ENCODE measurements at regions not wholly inside any gene's neighbourhood (a gene's known extent, or its start where the extent isn't known, plus 50 kb on each side); places are given as distances from the start of the nearest gene placed in this dataset.

DNA sequence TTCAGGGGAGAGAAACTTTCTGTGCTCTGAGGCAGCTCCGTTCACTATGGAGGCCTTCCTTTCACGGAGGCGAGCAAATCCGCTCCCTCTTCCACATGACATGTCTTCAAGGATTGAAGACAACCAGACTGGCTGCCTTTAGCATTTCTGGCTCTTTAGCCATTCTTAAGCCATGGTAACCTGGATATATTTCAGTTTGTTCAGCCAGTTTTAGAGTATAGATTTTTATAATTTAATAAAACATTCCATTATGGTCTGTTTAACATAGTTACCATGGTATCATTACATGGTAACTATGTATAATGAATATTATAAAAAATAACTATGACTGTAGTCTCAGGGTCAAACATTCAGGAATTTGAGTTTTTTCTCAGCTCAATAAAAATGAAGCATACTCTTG lies 54.2 kb upstream of the NFIA start:
- no peak for DNase-seq

DNA sequence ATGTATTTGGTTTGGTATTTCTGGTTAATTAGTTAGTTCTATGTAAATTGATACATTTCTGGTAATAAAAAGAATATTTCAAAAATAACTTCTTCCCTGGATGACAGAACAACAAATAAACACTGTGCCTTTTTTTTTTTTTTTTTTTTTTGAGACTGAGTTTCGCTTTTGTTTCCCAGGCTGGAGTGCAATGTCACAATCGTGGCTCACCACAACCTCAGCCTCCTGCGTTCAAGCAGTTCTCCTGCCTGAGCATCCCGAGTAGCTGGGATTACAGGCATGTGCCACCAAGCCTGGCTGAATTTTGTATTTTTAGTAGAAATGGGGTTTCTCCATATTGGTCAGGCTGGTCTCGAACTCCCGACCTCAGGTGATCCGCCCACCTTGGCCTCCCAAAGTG lies 64.3 kb upstream of the NFIA start:
- peak in 1 of 2 donors; percentile 41 for DNase-seq

DNA sequence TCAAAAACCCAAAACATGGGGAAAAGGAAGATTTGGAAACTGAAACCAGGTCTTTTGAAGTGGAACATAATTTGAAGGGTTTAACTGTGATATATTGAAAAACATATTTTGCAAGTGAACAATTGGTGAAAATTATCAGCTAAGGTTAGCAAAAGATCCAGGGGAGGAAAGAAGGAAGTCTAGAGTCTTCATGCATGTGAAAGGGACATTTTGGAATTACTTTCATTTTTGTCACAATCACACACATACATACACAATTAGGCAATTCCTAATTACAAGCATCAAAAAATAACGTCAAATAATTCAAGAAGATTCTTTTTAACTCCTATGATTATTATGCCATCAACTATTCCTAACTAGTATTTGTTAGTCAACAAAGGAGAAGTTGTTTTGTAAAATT lies 64.7 kb upstream of the NFIA start:
- DNase-seq = no peak

DNA sequence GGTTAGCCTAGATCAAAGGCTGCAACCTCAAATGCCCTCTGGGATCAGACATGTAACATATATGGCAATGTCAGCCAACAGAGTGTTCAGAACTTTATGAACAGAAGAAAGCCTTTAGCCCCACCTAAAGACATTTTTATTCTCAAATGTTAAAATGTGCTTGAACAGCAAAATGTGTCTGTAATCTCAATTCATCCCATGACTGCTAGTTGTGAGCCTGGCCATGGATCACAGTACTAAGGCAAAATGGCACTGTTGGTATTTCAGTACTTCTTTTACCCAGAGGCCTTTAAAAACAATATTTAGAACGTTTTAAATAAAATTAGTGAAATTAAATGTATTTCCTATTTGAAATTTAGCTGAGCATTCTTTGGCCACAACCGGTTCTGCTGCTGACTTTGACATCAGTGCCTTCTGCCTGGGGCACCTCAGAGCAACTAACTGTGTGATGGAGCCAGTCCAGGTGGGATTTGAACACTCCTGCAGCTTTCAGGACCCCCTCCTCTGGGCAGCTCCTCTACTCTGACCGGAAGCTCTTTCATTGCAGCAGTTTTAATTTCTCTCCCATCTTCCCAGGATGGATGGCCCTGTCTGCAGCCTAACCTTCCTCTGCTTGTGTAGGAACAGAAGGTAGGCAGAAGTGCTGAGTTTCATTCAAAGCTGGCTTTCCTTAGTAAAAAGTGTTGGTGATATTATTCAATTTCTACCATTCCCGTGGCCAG lies 68.3 kb upstream of the NFIA start:
- DNase-seq = no peak

DNA sequence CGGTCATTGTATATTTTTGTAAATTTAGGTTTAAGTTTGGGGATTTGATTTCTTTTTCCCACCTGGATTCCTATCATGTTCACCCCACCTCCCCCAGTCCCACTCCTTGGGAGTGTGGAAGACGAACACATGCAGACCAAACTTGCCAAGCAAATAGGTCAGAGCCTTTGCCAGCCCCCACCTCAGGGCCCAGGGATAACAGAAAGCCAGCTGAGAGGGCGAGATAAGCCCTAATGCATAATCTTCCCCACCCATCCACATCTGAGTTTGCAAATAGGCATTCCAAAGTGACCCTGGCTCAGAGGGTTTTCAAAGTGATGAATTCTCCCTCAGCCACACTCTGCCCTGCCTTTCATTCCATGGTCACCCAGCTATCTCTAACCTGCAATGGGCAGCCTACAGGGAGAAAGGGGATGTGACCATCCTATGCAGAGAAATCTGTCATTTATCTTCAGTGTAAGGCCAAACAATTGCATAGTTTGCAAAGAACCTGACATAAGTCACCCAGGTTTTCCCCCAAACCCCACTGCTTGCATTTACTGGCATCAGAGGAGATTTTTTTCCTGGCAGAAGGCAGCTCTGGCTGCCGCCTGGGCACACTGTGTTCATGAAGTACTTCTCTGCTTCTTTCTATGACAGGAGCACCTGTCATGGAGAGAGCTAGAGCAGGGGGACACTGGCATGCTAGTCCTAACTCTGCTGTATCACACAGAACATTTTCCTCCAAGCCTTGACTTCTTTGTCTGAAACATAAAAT lies 69.0 kb upstream of the NFIA start:
- no peak for DNase-seq

DNA sequence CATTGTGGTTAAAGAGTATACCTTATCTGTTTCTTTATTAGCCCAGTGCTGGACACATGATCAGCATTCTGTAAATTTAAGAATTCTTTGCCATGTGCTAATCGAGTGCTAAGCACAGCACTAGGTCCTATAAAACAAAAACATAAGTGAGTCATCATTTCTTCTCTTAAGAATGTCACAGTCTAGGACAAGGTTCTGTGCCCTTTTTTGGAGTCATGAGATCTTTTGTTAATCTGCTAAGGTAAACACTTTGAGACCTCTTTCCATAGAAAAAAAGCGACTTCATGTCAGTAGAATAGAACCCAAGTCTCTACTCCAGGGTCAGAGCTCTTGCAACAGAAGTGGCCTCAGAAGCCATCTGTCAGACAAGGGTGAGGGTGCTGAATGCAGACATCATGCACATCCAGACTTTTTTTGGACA lies 70.0 kb upstream of the NFIA start:
- no peak for DNase-seq

DNA sequence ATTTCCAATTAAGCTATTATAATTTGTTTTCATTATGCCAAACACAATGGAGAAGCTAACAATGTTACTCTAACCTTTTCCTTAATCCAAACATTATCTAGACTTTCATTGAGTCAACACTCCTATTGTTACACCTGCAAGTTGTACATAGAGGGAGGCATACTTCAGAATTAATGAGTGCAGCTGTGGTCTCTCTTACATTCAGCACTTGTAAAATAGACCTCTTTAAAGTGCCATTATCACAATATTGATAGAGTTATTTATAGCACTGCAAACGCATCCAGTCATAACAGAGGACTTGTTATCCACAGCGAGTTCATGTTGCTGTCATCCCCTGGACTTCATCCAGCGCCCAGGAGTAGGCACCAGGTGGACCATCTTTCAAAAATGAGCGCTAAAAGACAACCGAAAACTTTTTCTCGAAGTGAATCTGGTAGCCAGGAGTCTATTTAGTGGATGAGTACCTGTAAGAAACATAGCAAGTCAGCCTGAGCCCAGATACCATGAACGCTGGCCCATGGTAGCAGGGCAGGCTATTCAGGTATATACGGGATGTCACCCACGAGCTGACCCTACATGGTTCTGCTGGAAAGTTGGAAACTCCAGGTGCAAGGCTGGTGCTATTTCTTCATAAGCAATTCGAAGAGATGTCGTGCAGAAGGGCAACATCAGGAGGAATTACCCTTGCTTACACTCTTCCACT lies 70.6 kb upstream of the NFIA start:
- DNase-seq = no peak

DNA sequence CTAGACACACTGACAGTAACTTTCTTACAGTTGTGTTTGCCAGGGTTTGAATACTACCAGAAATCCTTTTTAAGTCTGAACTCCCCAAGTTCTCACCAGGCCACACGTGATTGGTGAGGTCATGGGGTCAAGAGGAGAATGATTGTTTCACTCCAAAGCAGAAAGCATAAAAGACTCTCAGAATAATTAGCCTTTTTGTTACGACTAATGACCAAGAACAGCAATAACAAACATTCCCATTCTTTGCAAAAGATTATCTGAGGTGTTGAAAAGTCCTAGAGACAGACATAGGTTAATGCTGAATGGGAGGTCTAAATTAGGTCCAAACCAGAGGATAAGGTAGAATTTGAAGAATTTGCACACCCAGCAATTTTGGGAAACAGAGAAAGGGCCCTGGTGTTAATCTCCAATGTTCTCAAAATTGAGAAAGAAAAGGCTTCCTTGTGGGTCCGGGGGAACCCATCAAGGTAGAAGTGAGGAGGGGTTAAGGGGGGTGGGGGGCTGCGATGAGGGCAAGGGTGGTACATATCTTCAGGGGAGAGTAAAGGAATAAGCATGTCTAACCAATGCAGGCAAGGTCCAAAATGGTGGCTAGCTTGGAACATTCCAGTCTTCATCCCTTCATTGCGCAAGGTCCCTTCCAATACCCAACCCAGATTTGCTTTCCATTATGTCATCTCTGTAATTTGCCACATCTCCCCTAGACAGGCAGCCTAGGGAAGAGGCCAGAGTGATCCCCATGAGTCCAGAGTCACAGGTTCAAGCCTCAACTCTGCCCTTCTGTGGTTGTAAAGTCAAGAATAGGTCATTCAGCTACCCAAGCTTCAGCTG lies 74.6 kb upstream of the NFIA start:
- no peak for DNase-seq

DNA sequence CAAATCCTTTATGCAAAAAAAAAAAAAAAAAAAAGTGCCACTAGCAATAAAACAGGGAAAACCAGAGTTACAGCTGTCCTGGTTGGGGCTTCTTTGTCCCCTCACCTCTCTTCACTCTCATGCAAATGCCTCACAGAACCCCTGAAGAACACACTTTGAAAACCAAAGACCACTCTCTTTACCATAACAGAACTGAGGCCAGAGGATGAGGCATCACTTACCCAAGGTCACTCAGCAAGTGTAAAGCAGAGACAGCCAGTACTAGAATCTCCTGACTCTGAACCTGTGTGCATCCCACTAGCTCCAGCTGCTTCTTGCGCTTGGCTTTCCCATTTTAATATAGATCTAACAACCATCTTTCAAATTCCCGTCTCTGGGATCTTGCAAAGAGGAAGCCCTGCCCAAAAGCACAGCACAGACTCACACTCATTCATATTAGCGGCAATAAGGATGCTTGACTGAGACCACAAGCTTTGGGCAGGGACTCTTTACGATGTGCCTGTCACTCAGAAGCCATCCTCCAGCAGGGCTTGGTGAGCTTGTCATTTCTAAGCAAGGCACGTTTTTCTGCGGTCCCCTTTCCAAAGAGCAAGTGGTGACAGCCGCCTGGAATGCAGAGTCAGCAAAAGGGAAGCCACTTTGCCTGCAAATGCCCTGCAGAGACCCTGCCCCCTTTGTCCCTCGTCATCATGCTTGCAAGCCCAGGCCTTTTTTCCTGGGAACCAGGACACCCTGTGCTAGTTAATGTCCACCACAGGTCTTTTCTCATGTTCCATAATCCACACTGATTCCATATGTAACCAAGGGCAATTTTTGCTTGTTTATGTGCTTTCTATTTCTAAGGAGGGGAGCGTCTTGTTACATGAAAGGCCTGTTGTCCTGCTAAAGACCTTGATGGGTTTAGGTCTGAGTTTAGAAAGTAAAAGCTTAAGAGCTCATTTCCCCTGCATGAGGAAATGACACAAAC lies 76.5 kb upstream of the NFIA start:
- DNase-seq = no peak

DNA sequence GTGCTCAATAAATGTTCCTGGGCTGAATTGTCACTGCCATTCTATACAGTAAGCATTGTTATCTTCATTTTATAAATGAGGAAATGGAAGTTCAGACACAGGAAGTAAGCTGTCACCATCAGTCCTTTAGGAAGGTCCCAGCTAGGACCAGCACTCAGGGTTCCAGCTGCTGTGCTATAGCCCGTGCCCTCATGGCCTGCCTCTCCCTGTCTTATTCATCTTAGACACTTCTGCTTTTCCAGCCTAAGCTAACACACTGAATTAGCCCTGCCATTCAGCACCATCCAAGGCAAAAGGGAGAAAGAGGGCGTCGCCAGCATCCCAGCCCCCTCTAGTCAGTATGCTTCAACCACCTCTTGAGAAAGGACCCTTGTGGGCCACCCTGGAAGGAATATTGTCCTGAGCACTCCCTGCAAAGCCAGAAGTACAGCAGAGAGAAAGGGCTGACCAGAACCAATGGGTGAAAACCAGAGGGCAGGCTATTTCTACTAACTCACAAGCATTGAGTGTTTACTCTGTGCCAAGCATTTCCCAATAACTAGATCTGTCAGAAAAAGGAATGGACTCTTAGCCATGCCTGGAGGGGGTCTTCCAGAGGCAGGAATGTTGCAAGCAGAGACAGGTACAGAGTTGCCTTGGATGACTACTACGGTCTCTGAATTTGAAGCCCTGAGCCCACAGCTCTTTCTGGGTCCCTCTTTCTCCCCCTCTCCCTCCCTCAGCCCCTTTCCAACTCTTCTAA lies 77.9 kb upstream of the NFIA start:
- peak in 1 of 2 donors; percentile 10 for DNase-seq

DNA sequence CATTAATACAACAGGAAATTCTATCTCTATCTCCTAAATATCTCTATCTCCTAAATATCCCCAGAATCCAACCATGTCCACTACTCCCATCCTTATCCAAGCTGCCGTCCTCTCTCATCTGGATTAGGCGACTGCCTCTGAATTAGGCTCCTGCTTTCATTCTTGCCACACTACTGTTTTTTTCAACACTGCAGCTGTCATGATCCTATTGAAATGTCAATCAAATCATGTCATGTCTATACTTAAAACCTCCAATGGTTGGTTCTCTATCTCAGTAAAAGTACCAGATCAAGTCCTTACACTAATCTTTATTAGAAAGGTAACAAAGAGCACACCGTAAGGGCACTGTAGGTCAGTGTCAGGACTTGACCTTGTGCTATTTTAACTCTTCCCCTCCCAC lies 82.0 kb upstream of the NFIA start:
- DNase-seq = no peak

DNA sequence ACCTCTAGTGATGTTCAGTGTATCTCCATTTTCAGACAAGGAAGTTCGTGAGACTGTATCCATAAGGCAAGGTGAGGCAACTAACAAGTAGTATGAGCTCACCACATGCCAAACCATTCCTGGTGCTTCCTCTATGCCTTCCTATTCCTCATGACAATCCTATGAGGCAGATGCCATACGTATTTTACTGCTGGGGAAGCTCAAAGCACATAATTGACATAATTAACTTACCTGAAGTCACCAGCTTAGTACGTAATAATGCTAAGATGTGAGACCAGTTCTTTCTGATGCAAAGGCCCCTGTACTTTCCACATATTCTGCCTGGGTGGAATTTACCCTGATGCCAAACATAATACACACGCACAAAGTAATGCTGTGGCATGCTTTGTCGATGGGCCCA lies 83.6 kb upstream of the NFIA start:
- DNase-seq = no peak

DNA sequence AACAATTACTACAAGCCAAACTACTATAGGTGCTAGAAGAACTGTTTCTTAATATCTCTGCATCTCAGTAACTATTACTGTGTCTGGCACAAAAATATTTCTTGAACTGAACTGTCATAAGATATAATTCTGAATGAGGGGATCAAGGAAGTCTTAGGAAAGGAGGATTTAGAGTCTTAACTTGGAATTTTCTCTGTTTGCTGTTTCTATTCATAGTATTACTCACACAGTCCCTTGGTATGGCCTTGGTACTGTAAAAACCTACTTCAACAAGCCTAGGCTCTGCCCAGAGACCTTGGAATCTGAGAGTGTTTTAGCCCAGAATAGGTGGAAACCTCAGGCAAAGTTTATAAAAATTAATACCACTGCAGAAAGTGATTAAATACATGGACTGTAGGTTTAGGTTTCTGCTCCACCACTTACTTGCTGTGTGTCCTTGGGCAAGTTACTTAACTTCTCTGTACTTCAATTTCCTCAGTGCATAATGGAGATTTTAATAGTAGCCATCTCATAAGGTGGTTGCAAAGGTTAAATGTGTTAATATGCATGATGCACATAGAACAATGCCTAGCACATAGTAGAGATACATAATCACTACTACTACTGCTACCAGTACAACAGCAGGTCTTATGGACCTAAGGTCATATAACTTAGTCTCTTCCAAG lies 87.4 kb upstream of the NFIA start:
- DNase-seq = no peak

DNA sequence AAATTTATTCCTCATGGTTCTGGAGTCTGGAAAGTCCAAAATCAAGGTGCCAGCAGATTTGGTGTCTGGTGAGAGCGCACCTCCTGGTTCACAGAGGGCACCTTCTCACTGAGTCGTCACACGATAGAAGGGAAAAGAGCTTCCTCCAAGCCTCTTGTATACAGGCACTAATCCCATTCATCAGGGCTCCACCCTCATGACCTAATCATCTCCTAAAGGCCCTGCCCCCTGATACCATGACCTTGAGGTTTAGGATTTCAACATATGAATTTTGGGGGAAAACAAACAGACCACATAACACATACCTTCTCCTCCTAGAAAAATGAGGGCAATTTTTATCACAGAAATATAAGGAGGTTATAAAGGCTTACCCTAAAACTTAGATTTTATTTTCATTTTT lies 88.0 kb upstream of the NFIA start:
- DNase-seq = no peak

DNA sequence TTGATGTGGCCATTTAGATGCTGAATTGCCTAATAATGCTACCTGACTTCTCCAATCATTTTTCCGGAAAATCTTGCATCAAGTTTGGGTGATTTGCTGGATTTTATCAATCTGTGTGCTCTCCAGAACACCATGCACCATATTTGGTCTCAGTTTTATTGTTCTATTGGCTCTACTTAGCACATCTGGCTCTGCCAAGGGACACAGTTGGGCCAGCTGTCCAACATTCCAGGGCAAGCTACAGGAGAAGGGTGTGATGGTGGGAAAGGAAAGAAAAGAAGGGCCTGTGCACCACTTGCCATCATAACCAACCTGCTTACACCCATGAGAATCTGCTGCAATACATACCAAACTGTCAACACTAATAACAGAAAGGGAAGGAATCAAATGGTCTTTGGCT lies 90.2 kb upstream of the NFIA start:
- DNase-seq = no peak

DNA sequence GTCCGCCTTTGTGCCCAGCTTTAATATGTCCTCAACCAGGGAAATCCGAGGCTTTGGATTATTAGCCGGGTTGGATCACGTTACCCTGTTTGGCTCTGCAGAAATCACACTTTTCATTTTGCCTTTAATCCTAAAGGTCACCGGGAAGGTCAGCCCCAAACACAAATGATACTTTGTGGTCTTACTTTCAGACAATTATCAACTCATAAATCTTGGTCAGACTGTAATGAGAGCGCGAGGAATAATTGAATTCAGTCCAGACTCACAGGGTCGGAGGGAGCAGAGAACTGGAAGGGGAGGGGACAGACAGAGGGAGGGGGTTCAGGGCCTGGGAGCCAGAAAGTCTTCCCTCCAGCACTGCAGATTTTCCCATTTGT lies 91.7 kb upstream of the NFIA start:
- no peak for DNase-seq

DNA sequence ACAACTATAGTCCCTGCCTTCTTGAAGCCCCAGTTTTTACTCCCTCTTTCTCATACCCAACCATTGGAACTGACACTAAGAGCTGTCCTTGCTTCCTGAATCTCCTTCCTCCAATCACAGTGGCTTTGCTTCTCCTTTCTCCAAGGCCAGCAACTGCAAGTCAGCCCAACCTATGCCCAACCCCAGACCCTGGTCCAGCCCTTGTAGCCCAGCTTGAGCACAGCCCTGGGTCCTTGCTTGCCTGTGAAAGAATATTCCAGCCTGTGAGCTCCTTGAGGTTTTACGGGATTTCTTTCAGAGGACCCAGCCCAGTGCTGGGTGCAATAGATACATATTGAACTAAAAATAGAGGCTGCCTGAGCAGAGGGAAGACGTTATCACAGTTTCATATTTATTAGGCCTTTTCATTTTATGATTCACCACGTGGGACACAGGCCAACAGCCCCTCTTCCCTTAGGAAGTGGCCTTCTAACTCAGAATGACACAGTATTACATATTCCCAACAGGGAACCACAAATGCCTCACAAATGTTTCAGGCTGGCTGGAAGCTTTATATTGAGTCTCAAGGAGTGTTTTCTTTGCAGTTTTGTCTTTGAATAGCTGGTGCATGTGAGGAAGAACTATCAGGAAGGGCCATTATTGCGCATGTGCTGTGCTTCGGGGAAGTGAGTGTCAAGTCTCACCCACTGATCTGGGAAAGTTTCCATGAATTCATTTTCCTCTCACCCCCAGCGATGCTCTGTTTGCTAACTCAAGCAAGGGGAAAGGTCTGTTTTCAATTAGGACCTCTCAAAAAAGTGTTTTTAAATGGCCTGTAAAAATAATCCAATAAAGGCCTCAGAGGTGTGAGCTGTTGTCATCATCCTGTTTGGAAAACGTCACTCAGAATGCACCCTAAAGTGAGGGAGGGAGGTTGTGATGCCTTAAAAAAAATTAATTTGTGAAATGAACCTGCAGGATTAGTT lies 92.3 kb upstream of the NFIA start:
- DNase-seq = peak; percentile 55 to 72

DNA sequence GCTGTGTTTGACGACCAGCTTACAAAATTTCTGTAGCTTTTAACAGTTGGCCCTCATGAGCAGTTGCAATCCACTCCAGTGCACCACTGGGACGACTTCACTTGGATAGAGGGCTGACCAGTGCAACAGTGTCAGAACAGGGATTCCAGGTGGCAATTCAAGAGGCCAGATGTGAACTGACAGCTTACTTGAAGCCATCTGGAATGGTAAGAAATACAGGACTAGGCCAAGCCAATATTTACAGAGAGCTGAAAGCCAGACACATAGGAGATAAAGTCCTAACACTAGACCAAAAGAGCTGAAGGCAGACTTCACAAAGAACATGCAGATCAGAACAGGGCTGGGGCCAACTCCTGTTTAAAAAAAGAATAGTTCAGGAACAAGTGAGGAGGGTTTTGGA lies 93.5 kb upstream of the NFIA start:
- DNase-seq = no peak

DNA sequence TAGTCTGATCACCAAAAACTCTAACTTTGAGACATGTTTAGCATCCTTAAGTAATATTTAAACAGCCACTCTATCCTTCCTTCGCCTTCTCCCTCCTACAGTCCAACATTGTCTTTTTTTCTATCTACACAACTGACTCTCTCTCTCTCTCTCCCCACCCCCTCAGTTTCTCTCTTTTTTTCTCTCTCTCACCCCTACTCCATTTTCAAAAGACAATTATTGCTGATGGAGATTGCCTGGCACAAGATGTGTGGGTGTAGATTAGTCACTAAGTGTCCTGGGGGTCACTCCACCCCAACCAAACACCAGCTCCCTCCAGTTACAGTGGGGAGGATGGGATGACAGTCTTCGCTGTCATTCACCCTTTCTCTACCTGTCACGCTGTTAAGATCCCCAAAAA lies 94.5 kb upstream of the NFIA start:
- no peak for DNase-seq
